ENCODE measurements at regions not wholly inside any gene's neighbourhood (a gene's known extent, or its start where the extent isn't known, plus 50 kb on each side); places are given as distances from the start of the nearest gene placed in this dataset.

- no peak for TF ChIP-seq CTCF (IDR thresholded peaks at IDR 0.05; ENCODE audit: insufficient read depth, low read depth, low read length)
- H3K4me3 ChIP-seq (ENCODE audit: low read depth, low read length), result no peak overlapping the region
- DNase-seq (ENCODE audit: low read depth), result no peak
Measured at GRCh38 chr4:92182006-92182735, 121.6 kb upstream of the GRID2 start.

GRCh38 chr4:92182736-92183407 is 120.9 kb upstream of the GRID2 start:
- TF ChIP-seq CTCF (IDR thresholded peaks at IDR 0.05; ENCODE audit: insufficient read depth, low read depth, low read length), result no peak
- DNase-seq (ENCODE audit: low read depth), result no peak
- H3K4me3 ChIP-seq (ENCODE audit: low read depth, low read length), result no peak overlapping the region

GRCh38 chr4:92183825-92184224 is 119.9 kb upstream of the GRID2 start:
- no peak overlapping the region for H3K4me3 ChIP-seq (ENCODE audit: low read depth, low read length)
- TF ChIP-seq CTCF (IDR thresholded peaks at IDR 0.05; ENCODE audit: insufficient read depth, low read depth, low read length), result no peak
- no peak for DNase-seq (ENCODE audit: low read depth)

GRCh38 chr4:92184566-92184965 is 119.2 kb upstream of the GRID2 start:
- no peak for TF ChIP-seq CTCF (IDR thresholded peaks at IDR 0.05; ENCODE audit: insufficient read depth, low read depth, low read length)
- peak; percentile 0 for DNase-seq (ENCODE audit: low read depth)
- no peak overlapping the region for H3K4me3 ChIP-seq (ENCODE audit: low read depth, low read length)

- TF ChIP-seq CTCF (IDR thresholded peaks at IDR 0.05; ENCODE audit: insufficient read depth, low read depth, low read length), result no peak
- DNase-seq (ENCODE audit: low read depth), result no peak
- H3K4me3 ChIP-seq (ENCODE audit: low read depth, low read length), result no peak overlapping the region
Measured at GRCh38 chr4:92186239-92186638, 117.5 kb upstream of the GRID2 start.

GRCh38 chr4:92189146-92189545 is 114.6 kb upstream of the GRID2 start:
- DNase-seq (ENCODE audit: low read depth), result peak; percentile 0
- TF ChIP-seq CTCF (IDR thresholded peaks at IDR 0.05; ENCODE audit: insufficient read depth, low read depth, low read length), result no peak

More at GRCh38 chr4:92189146-92189545, 114.6 kb upstream of the GRID2 start:
- no peak overlapping the region for H3K4me3 ChIP-seq (ENCODE audit: low read depth, low read length)
